ENCODE measurements at regions not wholly inside any gene's neighbourhood (a gene's known extent, or its start where the extent isn't known, plus 50 kb on each side); places are given as distances from the start of the nearest gene placed in this dataset.

DNA sequence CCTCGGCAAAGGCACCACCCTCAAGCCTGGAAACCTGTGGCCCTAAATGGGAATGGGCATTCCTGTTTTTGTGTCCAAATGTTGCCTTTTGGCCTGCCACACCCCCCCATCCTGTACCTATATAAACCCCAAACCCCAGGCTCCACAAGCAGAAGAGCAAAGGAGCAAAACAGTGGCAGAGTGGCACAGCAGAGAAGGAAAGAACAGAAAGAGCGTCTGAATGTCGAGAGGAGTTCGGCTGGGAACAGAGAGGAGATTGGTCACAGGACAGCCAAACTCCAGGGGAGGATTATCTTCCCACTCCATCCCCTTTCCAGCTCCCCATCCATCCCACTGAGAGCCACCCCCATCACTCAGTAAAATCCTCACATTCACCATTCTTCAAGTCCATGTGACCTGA, 58.0 kb upstream of the PREP start:
- no peak for TF ChIP-seq CTCF (IDR thresholded peaks at IDR 0.05 in 4 of 5, conservative IDR thresholded peaks at IDR 0.05 in 1 of 5)
- TF ChIP-seq POLR2A (IDR thresholded peaks at IDR 0.05), result no peak

Data from gastrocnemius medialis (tissue), 4 donors.